ENCODE measurements at regions not wholly inside any gene's neighbourhood (a gene's known extent, or its start where the extent isn't known, plus 50 kb on each side); places are given as distances from the start of the nearest gene placed in this dataset.

- intact Hi-C loops (cut with DNase I): loop anchor here in 2 of 10 donors (10.0 kb wide), 2 partner anchors 591 to 1061 kb away; partner anchors contain the start of gene CXCL12 (in 1 of the 2)
- H3K27ac ChIP-seq: peak overlapping the region in 1 of 12 donors; percentile 54
- no peak overlapping the region for H3K4me3 ChIP-seq
- 64 to 85% (median 75%) methylated on average over 9 of the region's 9 CpGs for WGBS, 4 donors
- DNase-seq: no peak
- H3K27me3 ChIP-seq: no peaks in the 10 kb centered on the region
- H3K9me3 ChIP-seq: no peaks in the 10 kb centered on the region
- TF ChIP-seq POLR2A (IDR thresholded peaks at IDR 0.05) (no peak), CTCF (IDR thresholded peaks at IDR 0.05) (no peak)
- peaks cover 0 to 12% (median 0%) of the 10 kb centered on the region in 12 donors for H3K4me1 ChIP-seq
- no peaks in the 10 kb centered on the region for H3K36me3 ChIP-seq
- peak; percentile 17 to 30 (median 26) for ATAC-seq
Observed at GRCh38 chr10:43794181-43794815, 145.6 kb upstream of the ZNF32 start.

- intact Hi-C loops (cut with DNase I): loop anchor here in 2 of 10 donors (10.0 kb wide), 2 partner anchors 591 to 1061 kb away; partner anchors contain the start of gene CXCL12 (in 1 of the 2)
- H3K4me1 ChIP-seq: peaks cover 0 to 12% (median 0%) of the 10 kb centered on the region in 12 donors
- ATAC-seq: no peak
- no peaks in the 10 kb centered on the region for H3K27me3 ChIP-seq
- H3K9me3 ChIP-seq: no peaks in the 10 kb centered on the region
- WGBS, 4 donors: 94 to 97% (median 96%) methylated on average over 6 of the region's 6 CpGs
- no peaks in the 10 kb centered on the region for H3K36me3 ChIP-seq
- H3K4me3 ChIP-seq: no peak overlapping the region
- H3K27ac ChIP-seq: no peak overlapping the region
- no peak for DNase-seq
- TF ChIP-seq CTCF (IDR thresholded peaks at IDR 0.05): no peak
- no peak for TF ChIP-seq POLR2A (IDR thresholded peaks at IDR 0.05)
Observed at GRCh38 chr10:43793704-43794103, 145.0 kb upstream of the ZNF32 start.

GRCh38 chr10:43790147-43790546 lies 141.5 kb upstream of the ZNF32 start:
- no peaks in the 10 kb centered on the region for H3K36me3 ChIP-seq
- no peaks in the 10 kb centered on the region for H3K9me3 ChIP-seq
- no peaks in the 10 kb centered on the region for H3K27me3 ChIP-seq
- ATAC-seq (no peak), DNase-seq (no peak)
- intact Hi-C loops (cut with DNase I): loop anchor here in 2 of 10 donors (10.0 kb wide), 2 partner anchors 595 to 1065 kb away; partner anchors contain the start of gene CXCL12 (in 1 of the 2)
- 94 to 99% (median 96%) methylated on average over 11 of the region's 11 CpGs for WGBS, 4 donors
- peaks cover 0 to 12% (median 0%) of the 10 kb centered on the region in 12 donors for H3K4me1 ChIP-seq
- no peak overlapping the region for H3K27ac ChIP-seq
- TF ChIP-seq POLR2A (IDR thresholded peaks at IDR 0.05) (no peak), CTCF (IDR thresholded peaks at IDR 0.05) (no peak)
- no peak overlapping the region for H3K4me3 ChIP-seq

- TF ChIP-seq CTCF (IDR thresholded peaks at IDR 0.05) (peak in 7 of 12 donors; percentile 8 to 40 (median 29)), POLR2A (IDR thresholded peaks at IDR 0.05) (no peak)
- no peak overlapping the region for H3K27ac ChIP-seq
- DNase-seq (no peak), ATAC-seq (no peak)
- intact Hi-C loops (cut with DNase I): loop anchor here in 3 of 10 donors (5.0 to 10.0 kb wide), 3 partner anchors 90 to 530 kb away; no protein-coding TSS in a partner anchor
- no peaks in the 10 kb centered on the region for H3K36me3 ChIP-seq
- H3K4me3 ChIP-seq: no peak overlapping the region
- H3K4me1 ChIP-seq: peaks cover 0 to 16% (median 0%) of the 10 kb centered on the region in 12 donors
- H3K9me3 ChIP-seq: no peaks in the 10 kb centered on the region
- no peaks in the 10 kb centered on the region for H3K27me3 ChIP-seq
- WGBS, 4 donors: 75 to 94% (median 80%) methylated on average over 2 of the region's 2 CpGs
Observed at GRCh38 chr10:43785252-43785651, 136.6 kb upstream of the ZNF32 start.
